Stimulated activated CD4-positive, alpha-beta T cell treated with anti-CD3 and anti-CD28 coated beads, TNF-alpha, amount 100 ng/mL, for 24 hours (primary cell): ENCODE measurements at regions not wholly inside any gene's neighbourhood (a gene's known extent, or its start where the extent isn't known, plus 50 kb on each side); places are given as distances from the start of the nearest gene placed in this dataset.

Experiments
- DNase-seq, 3 experiments: peaks; one replicate each; pipeline ENCODE4 v3.0.0-alpha.2; 2020; ENCODE audit warnings: low read depth in 3 of 3

DNA sequence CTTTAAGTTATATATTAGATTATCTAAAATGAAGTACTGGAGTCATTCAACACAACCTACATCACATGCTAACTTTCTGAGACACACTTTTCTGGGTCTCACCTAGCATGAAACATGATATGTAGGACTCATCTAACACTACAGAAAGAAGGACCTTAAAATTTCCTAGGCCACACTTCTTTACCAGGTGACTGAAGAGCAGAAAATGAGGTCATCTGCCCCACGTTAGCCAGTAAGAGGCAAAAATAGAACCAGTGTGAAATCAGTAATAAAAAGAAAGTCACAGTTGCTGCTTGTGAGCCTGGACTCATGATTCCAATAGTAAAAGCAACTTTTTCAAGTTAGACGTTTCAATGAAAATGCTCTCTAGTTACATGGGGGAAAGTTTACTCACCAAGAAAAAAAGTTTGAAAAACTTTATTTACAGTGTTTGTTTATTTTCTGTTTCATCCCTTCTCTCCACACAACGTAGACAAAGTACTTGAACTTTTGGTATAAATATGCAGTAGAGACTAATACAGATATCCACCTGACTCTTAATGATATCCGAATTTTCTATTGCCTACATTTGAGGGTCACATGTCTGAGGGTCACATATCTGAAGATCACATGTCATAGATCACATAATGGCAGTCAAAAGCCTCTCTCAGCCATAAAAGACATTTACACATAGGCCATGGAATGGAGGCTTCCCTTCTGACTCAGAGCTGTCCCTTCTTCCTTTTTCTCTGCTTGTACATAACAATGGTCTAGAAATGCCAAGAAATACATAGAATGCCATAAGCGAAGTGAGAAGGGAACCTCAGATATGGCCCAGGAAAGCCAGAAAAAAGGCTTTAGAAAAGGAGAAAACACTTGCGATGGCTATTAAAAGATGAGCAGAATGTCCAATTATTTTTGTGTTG is 362.9 kb downstream of the ZEB2 start:
- no peak for DNase-seq

DNA sequence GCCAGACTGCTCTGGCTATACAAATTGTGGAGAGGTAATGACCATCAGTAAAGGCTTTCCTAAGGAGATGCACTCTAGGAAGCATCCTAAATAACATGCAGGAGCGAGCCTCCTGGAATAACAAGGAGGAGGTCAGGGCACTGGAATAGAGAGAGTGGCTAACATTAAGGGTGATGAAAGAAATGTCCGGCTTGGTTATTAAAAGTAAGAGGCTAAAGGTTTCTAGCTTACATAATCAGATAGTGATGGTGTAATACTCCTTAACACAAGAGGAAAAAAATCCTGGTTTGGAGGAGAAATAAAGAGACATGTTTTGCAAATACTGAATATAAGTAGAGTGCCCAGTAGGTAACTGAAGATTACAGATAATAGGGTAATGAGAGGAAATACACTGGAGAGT is 365.7 kb downstream of the ZEB2 start:
- DNase-seq = no peak

DNA sequence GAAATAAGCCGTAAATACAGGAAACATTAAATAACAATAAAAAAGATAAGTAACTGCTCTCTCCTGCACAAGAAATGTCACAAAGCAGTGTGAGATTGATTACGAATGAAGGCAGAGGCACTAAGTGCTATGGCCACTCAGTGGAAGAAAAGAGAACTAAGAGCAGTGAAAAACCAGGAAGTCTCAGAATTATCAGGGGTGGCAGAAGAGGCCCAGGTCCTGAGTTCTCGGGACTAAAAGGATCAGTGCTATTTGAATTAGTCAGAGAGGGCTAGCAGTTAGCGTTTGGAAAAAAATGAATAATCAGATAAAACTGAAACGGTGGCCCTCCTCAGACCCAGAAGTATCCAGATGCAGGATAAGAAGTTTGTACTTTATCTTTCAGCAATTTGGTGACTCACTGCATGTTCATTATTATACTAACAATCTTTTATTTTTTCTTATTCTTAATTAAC is 367.1 kb downstream of the ZEB2 start:
- no peak for DNase-seq

DNA sequence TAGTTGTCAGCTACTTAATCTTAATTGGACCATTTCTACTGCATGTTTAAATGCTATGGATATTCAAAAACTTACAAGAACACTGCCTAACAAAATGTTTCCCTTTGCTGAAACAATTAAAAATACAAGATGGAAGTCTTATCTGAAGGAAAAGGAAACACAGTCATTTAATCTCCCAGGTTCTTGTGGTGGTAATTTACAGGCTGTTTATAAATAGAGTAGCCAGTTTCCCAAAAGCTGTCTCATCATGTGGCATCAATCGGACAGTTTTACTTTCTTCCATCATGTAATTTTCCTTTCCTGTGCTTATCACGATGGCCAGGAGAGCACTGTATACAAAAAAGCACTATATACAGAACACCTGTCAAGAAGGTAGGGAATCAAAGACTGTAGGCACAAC is 368.1 kb downstream of the ZEB2 start:
- no peak for DNase-seq

DNA sequence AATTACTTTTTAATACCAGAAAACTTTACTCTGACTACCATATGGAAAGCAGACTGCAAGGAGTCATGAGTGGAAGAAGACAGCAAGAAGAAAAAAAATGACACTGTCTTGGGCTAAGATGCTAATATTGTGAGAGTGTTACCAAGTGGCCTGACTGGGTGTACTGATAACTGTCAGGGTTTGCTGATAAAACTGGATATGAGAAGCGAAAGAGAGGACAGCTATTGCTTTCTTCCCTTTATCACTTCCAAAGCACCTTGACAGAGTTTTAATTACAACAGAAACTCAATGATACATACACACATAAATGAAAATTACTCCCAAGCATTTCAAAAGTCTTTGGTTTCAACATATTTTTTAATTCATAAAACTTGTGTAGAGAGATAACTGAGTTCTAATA is 368.5 kb downstream of the ZEB2 start:
- no peak for DNase-seq

DNA sequence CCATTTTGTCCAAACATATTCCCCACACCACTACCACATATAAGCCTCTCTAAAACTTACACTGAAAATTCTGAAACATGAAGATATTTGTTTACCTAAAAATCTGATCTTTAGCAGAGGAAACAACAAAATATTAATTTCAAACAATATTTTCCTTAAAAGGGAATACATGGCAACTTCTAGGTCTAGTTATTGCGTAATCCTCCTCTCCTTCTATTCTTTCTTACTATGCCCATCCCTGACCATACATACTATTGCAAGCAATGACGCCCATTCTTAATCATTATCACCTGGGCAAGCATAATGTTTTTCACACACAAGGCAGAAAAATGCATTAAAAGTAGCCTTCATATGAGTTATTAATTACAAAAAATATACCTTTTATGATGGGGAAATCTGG is 372.6 kb downstream of the ZEB2 start:
- no peak for DNase-seq

DNA sequence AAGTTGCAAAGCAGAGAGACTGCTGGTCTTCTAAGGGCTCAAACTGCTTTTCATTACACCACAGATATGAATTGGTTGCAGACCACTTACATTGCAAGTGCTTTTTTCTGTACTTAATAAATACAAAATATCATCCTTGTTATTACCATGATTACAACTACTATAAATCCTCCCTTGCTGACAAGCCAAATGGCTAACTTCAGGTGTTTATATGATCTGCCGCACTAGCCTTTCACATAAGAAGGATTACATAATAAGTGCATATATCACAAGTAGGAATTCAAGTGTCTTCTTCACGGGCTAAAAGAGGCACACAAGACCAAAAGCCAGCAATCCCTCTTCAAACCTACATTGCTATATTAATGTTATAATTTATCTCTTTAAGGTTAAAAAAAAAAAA is 373.0 kb downstream of the ZEB2 start:
- DNase-seq = no peak

DNA sequence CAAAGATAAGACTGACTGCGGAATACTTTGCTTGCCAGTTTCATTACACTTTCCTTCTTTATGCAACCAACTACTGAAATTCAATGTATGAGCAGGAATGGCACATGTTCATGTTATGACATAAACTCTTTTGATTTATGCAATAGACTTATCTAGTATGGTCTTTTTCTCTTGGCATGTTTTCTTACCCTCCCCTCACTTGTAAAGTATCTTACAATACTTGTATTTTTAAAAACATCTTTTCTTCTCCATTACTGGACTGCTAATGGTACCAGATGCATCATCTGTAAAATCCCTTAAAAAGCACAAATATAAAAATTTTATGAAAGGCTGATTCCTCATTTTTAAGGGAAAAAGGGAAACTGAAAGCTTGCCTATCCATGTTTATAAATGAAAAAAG is 373.8 kb downstream of the ZEB2 start:
- DNase-seq = no peak

DNA sequence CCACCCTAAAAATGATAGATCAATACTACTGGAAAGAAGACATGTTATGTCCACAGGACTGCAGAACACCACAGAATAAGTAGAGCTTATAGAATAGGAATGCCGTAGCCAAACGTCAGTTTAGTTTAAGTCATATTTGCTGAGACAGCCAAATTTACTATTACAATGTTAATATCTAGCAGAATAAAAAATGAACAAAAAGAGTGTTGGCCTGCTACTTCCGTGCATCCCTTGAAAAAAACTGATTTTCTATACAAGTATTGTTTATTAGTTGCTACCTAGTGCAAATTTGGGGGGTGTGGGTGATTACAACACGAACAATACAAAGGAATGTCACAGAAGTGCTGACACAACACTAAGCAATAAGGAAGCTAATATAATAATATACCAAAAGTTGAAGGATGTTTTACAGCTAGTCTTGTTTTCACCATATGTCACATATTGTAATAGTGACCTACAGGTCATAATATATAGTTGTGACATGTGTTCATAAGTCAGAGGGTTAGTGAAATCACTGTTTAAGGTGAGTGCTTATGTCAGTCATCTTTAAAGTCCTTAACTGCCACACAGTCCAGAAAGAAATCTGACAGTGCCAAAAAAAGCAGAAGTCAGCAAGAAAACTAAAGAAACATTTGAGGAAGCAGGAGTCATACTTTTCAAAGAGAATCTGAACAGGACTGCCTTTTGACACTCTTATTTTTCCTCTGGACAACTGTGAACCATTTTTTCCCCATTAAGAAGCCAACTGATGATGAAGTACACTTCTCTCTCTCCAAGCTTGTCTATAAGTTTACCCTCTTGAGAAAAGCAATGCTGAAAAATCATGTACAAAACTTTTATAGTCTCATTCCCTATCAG is 376.4 kb downstream of the ZEB2 start:
- no peak for DNase-seq

DNA sequence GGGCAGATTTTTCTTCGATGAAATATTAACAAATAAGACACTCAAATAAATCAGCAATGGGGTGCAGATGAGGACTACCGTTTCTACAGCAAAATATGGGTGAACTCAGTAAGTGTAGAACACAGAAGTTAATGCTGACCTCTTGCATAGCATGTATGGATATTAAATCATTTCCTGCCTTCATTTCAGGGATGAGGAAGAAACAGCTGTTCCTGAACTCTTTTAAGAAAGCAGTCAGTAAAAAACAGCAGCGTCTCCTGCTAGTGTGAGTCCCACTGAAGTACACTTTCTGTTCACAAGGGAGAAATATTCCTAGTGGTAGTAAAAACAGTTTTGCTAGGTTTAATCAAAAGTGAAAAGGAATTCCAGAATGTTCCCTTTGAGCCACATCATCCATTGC is 379.0 kb downstream of the ZEB2 start:
- no peak for DNase-seq

DNA sequence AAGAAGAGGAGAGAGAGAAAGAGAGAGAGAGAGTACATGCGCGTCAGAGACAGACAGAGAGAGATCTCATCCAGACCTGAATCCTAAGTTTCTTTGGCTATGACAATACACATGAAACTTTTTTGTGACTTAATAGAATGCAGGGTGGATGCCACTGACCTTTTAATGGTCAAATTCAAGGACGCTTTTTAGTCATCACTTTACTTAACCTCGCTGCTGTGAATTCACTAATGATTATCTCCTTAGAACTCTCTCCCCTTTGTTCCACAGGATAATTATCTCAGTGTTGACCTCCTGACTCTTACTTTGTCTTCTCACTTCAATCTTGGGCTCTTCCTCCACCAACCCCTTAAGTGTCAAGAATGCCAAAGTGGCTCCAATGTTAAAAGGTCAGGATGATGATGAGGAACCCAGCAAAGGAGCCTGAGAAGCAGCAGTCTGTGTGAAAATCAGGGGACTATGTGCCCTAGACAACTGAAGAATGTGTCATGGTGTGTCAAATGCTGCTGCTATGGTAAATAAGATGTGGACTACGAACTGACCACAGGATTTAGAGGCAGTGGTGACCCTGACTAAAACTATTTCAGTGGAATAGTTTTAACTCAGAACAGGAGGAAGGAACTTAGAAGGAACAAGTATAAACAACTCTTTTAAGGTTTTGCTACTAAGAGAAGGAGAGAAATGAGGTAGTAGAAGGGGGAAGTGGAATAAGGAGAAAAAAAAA is 382.1 kb downstream of the ZEB2 start:
- DNase-seq = no peak

DNA sequence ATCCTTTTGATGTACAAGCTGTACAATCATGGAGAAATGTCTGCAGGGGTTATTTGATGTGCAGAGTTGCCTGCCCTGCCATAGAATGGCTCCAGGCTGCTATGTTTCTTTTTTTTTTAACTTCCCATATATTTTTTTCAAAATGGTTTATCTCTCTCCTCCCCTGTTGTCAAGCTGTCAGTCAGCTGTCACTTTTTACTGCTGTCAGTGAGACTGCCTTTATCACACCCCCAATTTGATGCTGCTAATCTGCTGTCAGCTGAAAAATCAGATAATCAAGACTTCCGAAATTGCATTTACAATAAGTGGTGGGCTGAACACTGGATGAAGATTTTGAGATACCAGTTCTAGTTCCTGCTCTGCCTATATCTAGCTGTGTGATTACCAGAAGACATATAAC is 382.6 kb downstream of the ZEB2 start:
- no peak for DNase-seq

DNA sequence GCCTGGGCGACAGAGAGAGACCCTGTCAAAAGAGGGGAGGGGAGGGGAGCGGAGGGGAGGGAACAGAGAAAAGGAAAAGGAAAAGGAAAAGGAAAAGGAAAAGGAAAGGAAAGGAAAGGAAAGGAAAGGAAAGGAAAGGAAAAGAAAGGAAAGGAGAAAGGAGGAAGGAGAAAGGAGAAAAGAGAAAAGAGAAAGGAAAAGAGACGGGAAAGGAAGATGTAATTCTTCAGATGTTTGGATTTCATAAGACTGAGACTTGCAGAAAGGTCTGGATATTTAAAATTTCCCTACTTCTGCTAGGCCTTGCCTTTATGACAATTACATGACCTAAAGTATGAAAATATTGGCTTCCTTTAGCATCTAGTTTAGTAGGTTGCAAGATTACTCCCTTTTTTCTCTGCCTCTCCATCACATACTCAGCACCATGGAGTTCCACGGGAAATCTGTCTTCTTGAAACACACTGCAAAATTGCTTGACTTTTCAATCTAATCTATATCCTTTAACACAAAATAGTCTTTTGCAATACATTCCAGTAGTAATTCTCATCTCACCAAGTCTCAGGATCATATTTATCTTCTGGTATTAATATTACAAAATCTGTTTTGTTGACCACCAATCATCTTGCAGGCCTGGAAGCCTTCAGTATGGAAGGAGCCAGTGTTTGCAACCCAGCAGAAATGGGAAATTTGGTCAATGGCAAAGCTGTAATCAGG is 383.5 kb downstream of the ZEB2 start:
- DNase-seq = no peak

DNA sequence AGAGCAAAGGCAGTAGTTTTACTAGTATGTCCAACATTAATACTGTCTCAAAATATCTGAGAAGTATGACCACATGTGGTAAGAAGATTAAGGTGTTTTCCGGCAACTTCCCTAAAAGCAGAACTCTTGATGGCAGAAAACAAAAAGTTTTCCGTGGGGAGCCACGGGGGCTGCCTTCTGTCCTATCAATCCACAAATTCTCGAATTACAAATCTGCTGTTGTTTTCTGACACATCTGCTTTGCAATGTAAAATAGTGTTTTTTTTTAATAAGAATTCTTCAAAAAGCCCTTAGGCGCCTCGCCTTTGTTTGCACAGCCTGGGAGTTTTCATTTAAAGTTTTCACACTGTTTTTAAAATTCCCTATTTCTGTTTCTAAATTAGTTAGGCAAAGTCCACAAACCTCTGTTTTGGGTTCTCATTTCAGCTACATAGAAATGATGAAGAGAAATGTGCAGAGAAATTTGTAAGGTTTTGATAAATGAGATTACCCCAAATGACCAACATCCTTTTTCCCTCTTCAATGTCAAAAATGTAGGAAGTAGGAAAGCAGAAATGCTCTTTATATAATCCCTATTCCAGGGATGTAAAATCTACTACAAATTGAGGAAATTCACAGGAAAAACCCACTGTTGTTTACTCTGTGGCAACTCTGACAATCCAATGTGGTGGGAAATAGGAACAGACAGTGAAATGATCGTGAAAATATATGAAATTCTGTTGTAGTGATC is 385.8 kb downstream of the ZEB2 start:
- DNase-seq = no peak

DNA sequence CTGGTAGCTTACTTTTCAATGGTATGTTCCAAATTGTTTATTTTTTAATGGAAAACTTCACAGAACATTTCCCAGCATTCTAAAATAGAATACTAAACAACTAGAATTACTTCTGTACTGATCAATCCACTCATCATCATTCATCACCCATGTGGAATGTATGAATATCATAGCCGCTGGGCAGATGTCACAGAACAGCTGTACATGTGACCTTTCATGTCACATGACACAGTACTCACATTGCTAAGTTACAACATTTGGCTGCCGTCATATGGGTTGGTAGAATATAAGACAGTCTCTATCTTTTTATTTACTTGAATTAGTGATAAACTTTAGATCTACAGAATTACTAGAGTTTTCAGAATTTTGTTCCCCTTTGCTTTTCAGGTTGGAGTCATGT is 387.6 kb downstream of the ZEB2 start:
- no peak for DNase-seq

DNA sequence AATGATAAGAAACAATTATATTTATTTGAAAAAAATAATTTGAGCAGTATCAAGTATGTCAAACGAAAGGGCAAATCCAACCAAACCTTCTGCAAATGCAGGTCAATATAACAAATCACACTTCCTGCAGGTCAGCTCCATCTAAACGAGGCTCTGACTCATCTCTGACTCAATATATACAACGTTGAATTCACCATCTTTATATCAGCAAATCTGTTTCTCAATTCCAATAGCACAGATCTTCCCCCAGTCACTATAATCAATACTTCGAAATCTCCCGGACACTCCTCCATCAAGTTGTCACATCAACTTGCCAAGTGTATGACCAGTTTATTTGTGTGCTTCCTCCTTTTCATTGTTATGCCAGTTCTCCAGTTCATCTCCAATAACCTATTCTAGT is 388.9 kb downstream of the ZEB2 start:
- no peak for DNase-seq

DNA sequence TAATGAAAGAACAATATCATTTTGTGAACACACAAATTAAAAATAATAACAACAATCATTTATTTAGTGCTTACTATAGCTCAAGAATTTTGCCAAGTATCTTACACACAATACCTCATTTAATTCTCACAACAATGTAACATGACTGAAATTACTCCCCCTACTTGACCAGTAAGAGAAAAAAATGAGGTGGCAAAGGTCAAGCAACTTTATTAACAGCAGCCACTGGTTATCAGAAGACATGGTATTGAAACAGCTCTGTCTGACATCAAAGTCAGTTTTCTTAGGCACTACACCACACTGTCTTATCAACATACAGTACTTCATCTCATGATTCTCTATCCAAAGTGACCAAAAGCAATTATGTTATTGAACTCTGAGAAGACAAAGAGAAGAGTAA is 389.4 kb downstream of the ZEB2 start:
- no peak for DNase-seq

DNA sequence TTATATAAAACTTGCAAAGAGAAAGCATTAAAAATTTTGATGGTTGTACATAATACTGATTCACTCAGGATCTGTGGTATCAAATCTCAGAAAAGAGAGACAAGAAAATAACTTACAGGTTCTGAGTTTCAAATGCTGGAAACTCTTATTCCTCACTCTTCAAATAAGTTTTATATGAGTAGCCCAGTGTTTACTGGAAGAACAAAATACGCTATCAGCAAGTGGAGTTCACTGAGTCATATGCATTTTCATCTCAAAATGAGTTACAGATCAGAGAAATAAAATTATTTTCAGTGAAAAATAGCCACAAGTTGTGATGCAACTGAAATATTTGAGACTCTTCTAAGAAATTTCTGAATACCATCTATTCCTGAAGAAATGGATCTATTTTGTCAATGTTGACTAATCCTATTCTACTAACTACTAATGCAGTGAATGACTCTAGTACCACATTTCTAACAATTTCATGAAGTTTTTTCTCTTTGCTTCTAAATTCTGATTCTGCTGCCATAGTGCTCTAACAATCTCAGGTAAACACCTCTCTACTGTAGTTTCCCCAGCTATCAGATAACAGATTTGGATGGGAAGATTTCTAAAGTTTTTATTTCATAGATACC is 391.7 kb downstream of the ZEB2 start:
- DNase-seq = no peak

DNA sequence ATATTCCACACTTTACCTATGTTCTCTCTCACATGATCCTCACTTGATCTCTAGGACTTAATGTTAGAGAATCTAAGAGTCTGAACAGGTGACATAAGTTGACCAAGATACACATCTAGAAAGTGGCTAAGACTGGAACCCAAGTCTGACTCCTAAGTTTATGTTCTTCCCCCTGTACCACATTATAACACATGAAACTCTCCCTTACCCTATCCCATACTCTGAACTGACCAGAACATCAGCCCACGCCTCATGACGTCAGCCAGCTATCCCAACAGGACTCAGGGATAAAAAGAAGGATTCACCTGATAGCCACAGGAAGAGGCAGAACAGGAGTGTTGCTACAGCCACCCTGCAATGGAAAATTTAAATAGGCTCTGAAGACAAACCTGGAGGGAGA is 392.2 kb downstream of the ZEB2 start:
- no peak for DNase-seq

DNA sequence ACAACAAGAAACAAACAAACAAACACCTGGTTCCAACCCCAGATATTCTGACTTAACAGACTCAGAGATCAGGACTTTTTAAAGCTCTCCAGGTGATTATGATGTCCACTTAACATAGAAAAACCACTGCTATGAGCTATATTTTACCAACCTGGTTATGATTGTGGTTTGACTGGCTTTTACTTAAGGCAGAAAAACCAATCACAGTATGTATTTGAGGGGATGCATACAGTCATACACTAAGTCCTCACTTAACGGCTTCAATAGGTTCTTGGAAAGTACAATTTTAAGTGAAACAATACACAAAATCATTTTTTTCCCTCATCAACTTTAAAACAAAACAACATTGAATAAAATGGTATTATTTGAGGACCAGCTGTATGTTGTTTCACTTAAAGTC is 393.6 kb downstream of the ZEB2 start:
- DNase-seq = no peak

DNA sequence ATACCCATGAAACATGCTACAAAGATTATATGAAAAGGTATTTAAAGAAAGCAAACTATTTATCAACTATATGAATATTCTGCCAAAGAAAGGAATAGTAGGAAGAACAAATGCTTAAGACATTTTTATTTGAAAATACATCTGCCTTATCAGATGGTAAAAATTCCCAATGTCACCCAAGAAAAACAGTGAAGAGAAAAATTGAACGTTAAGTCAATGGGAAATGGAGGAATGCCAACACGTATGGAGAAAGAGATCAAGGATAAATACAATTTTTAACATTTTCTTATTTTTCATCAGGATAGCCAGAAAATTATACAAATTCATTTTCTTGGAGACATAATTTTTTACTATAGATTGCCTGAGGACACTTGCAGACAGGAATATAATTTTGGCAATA is 394.2 kb downstream of the ZEB2 start:
- no peak for DNase-seq
